Hematopoietic multipotent progenitor cell treated with erythropoietin and hydrocortisone succinate and interleukin-3 and kit ligand, for 6 days (in vitro differentiated cells): ENCODE measurements at regions not wholly inside any gene's neighbourhood (a gene's known extent, or its start where the extent isn't known, plus 50 kb on each side); places are given as distances from the start of the nearest gene placed in this dataset.
"Not testable (repeated sequence)": the region's sequence is repeated elsewhere in the genome, so short reads cannot be mapped to it uniquely, and the experiment has no call there.

Source experiments
- DNase-seq: peaks from one replicate; pipeline ENCODE4 v3.0.0-alpha.2; 2015

DNA sequence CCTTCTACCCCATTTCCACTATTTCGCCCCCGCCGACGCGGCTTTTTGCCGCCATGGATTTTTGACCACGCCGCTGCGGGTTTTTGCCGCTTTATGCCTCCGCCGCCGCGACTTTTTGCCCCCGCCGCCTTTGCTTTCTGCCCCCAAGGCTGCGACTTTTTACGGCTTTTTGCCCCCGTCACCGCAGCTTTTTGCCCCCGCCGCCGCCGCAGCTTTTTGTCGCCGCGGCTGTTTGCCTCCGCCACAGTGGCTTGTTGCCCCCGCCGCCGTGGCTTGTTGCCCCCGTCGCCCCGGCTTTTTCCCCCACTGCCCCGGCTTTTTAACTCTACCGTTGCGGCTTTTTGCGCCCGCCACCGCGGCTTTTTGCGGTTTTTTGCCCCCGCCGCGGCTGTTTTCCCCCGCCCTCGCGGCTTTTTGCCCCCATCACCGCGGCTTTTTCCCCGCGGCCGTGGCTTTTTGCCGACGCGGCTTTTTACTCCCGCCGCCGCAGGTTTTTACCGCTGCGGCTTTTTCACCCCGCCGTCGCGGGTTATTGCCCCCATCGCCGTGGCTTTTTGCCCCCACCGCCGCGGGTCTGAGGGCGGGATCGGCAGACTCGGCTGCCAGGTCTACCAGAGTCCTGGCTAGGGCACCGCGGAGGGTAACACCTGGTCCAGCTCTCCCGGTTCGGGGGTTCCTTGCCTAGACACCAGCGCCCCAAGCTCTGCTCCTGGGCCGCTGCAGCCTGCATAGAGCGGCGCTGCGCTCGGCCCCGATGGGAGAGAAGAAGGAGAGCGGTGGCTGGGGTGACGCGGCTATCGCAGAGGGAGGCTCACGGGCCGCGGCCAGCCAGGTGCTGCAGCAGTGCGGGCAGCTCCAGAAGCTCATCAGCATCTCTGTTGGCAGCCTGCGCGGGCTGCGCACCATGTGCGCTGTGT lies 562.7 kb upstream of the WSB1 start:
- no peak for DNase-seq

DNA sequence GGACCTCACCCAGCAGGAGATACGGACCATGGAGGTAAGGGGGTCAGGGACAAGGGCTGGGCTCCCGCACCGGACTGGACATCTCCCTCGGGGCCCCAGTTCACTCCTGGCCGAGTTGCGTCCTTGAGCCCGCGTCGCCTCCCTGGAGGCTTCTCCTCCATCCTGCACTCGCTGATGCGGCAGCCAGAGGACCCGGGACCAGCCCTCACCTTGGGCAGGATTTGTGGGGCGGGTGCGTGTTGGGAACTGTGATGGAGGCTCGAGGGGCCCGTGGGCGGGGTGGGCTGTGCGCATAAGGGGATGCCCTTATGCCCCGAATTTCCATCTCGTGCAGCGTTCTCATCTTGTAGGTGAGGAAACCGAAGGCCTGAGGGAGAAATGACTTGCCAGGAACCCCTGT lies 562.0 kb upstream of the WSB1 start:
- not testable (repeated sequence) for DNase-seq

DNA sequence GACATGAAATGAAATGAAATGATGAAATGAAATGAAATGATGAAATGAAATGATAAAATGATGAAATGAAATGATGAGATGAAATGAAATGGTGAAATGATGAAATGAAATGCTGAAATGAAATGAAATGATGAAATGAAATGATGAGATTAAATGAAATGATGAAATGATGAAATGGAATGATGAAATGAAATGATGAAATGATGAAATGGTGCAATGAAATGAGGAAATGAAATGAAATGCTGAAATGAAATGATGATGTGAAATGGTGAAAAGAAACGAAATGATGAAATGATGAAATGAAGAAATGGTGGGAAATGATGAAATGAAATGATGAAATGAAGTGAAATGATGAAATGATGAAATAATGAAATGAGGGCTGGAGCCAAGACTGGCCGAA lies 559.1 kb upstream of the WSB1 start:
- not testable (repeated sequence) for DNase-seq

DNA sequence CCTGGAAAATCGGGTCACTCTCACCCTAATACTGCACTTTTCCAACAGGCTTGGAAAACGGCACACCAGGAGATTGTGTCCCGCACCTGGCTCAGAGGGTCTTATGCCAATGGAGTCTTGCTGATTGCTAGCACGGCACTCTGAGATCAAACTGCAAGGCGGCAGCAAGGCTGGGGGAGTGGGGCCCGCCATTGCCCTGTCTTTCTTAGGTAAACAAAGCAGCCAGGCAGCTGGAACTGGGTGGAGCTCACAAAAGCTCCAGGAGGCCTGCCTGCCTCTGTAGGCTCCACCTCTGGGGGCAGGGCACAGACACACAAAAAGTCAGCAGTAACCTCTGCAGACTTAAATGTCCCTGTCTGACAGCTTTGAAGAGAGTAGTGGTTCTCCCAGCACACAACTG lies 557.9 kb upstream of the WSB1 start:
- not testable (repeated sequence) for DNase-seq

DNA sequence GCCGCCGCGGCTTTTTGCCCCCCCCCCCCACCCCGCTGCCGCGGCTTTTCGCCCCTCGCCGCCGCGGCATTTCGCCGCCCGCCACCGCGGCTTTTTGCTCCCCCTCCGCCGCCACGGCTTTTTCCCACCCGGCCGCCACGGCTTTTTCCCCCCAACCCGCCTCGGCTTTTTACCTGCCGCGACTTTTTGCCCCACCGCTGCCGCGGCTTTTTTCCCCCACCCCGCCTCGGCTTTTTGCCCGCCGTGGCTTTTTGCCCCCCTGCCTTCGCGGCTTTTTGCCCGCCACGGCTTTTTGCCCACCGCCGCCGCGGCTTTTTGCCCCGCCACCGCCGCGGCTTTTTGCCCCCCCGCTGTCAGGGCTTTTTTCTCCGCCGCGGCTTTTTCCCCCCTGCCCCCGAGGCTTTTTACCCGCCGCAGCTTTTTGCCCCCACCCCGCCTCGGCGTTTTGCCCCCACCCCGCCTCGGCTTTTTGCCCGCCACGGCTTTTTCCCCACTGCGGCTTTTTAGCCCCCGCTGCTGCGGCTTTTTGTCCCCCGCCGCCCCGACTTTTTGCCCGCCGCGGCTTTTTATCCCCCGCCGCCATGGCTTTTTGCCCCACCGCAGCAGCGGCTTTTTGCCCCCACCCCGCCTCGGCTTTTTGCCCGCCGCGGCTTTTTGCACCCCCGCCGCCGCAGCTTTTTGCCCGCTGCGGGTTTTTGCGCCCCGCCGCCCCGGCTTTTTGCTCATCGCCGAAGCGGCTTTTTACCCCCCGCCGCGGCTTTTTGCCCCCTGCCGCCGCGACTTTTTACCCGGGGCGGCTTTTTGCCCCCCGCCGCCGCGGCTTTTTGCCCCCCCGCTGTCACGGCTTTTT lies 527.8 kb upstream of the WSB1 start:
- DNase-seq = no peak

DNA sequence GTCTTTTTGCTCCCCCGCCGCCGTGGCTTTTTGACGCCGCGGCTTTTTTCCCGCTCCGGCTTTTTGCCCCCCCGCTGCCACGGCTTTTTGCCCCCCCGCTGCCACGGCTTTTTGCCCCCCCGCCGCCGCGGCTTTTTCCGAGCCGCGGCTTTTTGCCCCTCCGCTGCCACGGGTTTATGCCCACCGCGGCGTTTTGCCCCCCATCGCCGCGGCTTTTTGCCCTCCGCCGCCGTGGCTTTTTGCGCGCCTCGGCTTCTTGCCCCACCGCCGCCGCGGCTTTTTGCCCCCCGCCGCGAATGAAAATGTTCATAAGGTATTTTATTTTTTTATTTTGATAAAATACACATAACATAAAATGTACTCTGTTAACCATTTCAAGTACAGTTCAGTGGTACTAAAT lies 527.2 kb upstream of the WSB1 start:
- DNase-seq = no peak

DNA sequence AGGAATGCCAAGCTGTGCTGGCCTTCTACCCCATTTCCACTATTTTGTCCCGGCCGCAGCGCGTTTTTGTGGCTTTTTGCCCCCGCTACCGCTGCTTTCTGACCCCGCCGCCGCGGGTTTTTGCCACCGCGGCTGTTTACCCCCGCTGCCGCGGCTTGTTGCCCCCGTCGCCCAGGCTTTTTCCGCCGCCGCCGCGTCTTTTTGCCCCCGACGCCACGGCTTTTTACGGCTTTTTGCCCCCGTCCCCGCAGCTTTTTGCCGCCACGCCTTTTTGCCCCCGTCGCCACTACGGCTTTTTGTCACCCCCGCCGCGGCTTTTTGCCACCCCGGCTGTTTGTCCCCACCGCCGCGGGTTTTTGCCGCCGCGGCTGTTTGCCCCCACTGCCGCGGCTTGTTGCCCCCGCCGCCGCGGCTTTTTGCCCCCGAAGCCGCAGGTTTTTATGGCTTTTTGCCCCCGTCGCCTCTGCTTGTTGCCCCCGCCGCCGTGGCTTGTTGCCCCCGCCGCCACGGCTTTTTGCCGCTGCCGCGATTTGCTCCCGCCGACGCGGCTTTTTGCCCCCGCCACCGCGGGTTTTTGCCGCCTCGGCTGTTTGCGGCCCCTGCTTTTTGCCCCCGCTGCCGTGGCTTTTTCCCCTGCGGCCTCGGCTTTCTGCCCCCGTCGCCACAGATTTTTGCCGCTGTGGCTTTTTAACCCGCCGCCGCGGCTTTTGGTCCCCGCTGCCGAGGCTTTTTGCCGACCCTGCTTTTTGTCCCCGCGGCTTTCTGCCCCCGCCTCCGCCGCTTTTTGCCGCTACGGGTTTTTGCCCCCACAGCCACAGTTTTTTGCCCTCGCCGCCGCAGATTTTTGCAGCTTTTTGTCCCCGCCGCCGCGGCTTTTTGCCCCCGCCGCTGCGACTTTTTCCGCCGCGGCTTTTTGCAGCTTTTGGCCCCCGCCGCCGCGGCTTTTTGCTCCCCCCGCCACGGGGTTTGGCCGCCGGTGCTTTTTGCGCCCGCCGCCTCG lies 520.4 kb upstream of the WSB1 start:
- DNase-seq = no peak

DNA sequence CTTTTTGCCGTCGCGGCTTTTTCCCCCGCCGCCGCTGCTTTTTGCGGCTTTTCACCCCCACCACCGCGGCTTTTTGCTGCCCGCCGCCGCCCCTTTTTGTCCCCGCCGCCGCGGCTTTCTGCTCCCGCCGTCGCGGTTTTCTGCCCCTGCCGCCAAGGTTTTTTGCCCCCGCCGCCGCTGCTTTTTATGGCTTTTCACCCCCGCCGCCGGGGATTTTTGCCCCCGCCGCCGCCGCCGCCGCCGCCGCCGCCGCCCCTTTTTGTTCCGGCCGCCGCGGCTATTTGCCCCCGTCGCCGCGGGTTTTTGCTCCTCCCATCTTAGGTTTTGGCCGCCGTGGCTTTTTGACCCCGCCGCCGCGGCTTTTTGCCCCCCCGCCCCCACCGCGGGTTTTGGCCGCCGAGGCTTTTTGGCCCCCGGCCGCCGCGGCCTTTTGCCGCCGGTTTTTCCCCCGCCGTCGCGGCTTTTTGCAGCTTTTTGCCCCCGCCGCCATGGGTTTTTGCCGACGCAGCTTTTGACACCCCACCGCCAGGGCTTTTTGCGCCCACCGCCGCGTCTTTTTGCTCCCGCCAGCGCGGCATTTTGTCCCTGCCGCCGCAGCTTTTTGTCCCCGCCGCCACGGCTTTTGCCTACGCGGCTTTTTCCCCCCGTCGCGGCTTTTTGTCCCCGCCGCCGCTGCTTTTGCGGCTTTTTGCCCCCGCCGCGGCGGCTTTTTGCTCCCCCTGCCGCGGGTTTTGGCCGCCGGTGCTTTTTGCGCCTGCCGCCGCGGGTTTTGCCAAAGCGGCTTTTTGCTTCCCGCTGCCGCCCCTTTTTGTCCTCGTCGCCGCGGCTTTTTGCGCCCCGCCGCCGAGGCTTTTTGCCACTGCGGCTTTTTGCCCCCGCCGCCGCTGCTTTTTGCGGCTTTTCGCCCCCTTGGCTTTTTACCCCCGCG lies 519.4 kb upstream of the WSB1 start:
- DNase-seq = no peak

DNA sequence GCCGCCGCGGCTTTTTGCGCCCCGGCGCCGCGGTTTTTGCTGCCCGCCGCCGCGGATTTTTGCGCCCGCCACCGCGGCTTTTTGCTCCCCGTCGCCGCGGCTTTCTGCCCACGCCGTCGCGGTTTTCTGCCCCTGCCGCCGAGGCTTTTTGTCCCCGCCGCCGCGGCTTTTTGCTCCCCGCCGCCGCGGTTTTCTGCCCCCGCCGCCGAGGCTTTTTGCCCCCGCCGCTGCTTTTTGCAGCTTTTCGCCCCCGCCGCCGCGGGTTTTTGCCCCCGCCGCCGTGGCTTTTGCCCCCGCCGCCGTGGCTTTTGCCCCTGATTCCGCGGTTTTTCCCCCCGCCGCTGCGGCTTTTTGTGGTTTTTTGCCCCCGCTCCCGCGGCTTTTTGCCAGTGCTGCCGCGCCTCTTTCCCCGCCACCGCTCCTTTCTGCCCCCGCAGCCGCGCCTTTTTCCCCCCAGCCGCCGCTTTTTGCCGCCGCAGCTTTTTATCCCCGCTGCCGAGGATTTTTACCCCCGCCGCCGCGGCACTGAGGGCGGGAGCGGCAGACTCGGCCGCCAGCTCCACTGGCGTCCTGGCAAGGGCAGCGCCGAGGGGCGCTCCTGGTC lies 518.6 kb upstream of the WSB1 start:
- no peak for DNase-seq

DNA sequence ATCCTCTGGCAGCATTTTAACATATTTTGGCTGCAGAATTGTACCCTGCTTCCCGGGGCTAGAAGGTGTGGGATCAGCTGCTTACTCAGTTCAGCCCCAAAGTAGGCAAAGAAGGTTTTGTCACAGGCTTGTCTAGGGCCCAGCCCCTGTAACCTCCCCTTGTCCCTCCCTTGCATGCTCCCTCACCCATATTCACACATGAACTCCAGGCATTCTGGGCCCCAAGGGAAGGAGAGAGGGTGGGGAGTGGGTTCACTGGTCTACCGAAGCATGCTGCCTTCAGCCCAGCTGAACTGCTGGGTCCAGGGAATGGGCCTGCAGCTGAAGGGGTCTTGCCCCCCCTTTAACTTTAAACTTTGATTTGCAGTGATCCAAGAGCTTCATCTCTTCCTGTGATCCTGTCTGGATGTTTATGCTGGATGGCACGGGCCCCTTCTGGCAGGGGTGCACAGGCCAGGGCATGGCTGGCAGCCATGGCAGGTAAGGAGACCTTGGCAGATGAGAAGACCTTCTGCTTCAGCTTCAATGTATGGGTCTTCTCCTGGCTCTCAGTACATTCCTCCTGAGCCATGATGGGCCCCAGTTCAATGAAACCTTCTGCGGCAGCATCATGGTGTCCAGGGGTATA lies 513.6 kb upstream of the WSB1 start:
- DNase-seq = not testable (repeated sequence)

DNA sequence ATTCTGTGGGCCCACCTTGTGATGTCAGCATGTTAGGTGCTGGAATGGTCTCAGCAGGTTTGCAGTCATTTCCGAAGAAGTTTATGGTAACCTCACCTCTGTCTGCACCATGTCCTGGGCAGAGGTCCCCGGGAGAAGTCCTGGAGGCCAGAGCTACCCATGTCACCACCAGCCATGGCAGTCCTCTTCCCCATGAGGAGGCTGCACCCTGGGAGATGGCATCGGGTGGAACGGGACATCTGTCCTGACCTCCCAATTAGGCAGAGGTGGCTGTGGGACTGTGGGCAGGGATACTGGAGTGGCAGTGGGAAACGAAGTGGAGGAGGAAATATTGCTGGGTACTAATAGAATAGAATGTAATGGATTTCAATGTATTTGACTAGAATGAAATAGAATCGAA lies 511.8 kb upstream of the WSB1 start:
- no peak for DNase-seq

DNA sequence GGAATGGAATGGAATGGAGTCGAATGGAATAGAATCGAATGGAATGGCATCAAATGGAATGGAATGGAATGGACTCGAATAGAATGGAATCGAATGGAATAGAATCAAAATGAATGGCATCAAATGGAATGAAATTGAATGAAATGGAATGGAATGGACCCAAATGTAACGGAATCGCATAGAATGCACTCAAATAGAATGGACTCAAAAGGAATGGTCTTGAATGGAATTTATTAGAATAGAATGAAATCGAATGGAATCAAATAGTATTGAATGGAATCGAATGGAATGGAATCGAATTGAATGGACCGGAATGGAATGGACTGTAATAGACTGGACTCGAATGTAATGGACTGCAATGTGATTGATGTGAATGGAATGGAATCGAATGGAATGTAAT lies 501.4 kb upstream of the WSB1 start:
- DNase-seq = peak; percentile 6

DNA sequence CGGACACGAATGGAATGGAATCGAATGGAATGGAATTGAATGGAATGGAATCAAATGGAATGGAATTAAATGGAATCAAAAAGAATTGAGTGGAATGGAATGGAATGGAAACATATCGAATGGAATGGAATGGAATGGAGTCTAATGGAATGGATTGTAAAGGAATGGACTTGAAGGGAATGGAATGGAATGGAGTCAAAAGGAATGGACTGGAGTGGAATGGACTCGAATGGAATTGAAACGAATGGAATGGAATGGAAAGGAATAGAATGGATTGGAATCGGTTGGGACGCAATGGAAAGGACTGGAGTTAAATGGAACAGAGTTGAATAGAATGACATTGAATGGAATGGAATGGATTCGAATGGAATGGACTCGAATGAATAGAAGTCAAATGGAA lies 486.9 kb upstream of the WSB1 start:
- DNase-seq = no peak

DNA sequence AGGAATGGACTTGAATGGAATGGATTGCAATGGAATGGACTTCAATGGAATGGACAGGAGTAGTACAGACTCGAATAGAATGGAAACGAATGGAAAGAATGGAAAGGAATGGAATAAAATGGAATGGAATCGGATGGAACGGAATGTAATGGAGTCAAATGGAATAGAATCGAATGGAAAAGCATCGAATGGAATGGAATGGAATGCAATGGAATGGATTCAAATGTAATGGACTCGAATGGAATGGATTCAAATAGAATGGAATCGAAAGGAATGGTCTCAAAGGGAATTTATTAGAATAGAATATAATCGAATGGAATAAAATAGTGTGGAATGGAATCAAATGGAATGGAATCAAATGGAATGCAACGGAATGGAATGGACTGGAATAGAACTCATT lies 484.9 kb upstream of the WSB1 start:
- no peak for DNase-seq

DNA sequence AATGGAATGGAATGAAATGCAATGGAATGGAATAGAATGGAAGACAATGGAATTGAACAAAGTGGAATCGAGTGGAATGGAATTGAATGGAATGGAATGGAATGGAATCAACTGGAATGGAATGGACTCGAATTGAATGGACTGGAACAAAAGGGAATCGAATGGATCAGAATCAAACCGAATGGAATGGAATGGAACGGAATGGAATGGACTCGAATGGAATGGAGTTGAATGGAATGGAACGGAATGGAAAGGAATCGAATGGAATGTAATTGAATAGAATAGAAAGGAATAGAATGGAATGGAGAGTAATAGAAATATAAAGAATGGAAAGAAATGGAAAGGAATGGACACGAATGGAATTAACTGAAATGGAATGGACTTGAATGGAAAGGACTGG lies 475.2 kb upstream of the WSB1 start:
- DNase-seq = peak; percentile 2
